GM12878 (cell line): ENCODE measurements at regions not wholly inside any gene's neighbourhood (a gene's known extent, or its start where the extent isn't known, plus 50 kb on each side); places are given as distances from the start of the nearest gene placed in this dataset.

Experiments used
- ATAC-seq: fragments of 200-7000 bp; cut with Tn5 transposase; 3 replicates; pipeline ENCODE4 v1.9.1; 2020; ENCODE audit warnings: mild to moderate bottlenecking, moderate library complexity
- BruUV-seq: library from RNA; stranded (reverse); fragments of 400-500 nt; replicated peaks from 2 replicates; lab custom pipeline; 2021; lab: Mats Ljungman, UMichigan
- CTCF ChIA-PET: fragments of 300-600 bp; sonication (Branson Sonifier 250); formaldehyde crosslinking; extraction: SDS; loops from one replicate; lab custom pipeline; 2021; ENCODE audit warnings: inconsistent platforms; lab: Yijun Ruan, JAX
- POLR2A ChIA-PET: fragments of 350-600 bp; formaldehyde crosslinking; extraction: SDS; loops from one replicate; lab custom pipeline; 2021; ENCODE audit warnings: inconsistent platforms; lab: Charles Lee
- RAD21 ChIA-PET: fragments of 300-600 bp; sonication (Branson Sonifier 250); formaldehyde crosslinking; loops from one replicate; lab custom pipeline; 2023; ENCODE audit warnings: antibody characterized with exemption; ENCODE audit not compliant: unreplicated experiment; lab: Charles Lee
- SMC1A ChIA-PET: fragments of 300-600 bp; sonication (Branson Sonifier 250); formaldehyde crosslinking; loops from one replicate; lab custom pipeline; 2023; ENCODE audit not compliant: unreplicated experiment, uncharacterized antibody; lab: Charles Lee
- DNase-seq: peaks from one replicate; pipeline ENCODE4 v3.0.0-alpha.2; 2011; ENCODE audit warnings: low read depth, low spot score
- FAIRE-seq: peaks from 3 replicates; lab custom pipeline; 2011; peaks lifted over from hg19 to GRCh38; lab: Jason Lieb, UNC
- H2AFZ ChIP-seq: 2 replicates; pipeline ENCODE4 v1.6.0; 2011; ENCODE audit warnings: low read depth, low read length, control low read depth; ENCODE audit not compliant: control insufficient read depth
- H3K27ac ChIP-seq: 2 replicates; pipeline ENCODE4 v1.5.1; 2011; ENCODE audit warnings: control low read depth; ENCODE audit not compliant: control insufficient read depth, insufficient read depth
- H3K27me3 ChIP-seq, 2 experiments: replicated peaks in 1 of 2; 2 replicates each; pipeline versions ENCODE4 v1.6.0 to v1.6.1; 2011; ENCODE audit warnings: low read length in 1 of 2; ENCODE audit not compliant: control insufficient read depth in 2 of 2, insufficient read depth in 2 of 2
- H3K36me3 ChIP-seq, 2 experiments: 2 replicates each; pipeline ENCODE4 v1.5.1; 2011; ENCODE audit warnings: low read length in 1 of 2; ENCODE audit not compliant: control insufficient read depth in 2 of 2, insufficient read depth in 2 of 2
- H3K4me1 ChIP-seq: 2 replicates; pipeline ENCODE4 v1.6.1; 2011; ENCODE audit warnings: mild to moderate bottlenecking, low read length, moderate library complexity, mixed read lengths; ENCODE audit not compliant: control insufficient read depth, insufficient read depth
- H3K4me2 ChIP-seq: 2 replicates; pipeline ENCODE4 v1.6.0; 2011; ENCODE audit warnings: control low read depth; ENCODE audit not compliant: control insufficient read depth, insufficient read depth
- H3K4me3 ChIP-seq: fragments of 200-600 bp; sonication (generic); 2 replicates; pipeline ENCODE4 v1.5.1; 2016
- H3K79me2 ChIP-seq: 2 replicates; pipeline ENCODE4 v1.6.0; 2011; ENCODE audit warnings: low read length; ENCODE audit not compliant: control insufficient read depth, insufficient read depth
- H3K9ac ChIP-seq: 2 replicates; pipeline ENCODE4 v1.8.0; 2011; ENCODE audit warnings: low read length, control low read depth, mixed read lengths; ENCODE audit not compliant: control insufficient read depth, insufficient read depth
- H3K9me3 ChIP-seq: replicated peaks from 3 replicates; pipeline ENCODE4 v1.5.1; 2011; ENCODE audit warnings: mild to moderate bottlenecking, low read length; ENCODE audit not compliant: control insufficient read depth, insufficient read depth
- H4K20me1 ChIP-seq: 2 replicates; pipeline ENCODE4 v1.6.0; 2011; ENCODE audit not compliant: control insufficient read depth, insufficient read depth
- BRCA1 ChIP-seq: IDR thresholded peaks from 2 replicates; pipeline ENCODE4 v1.6.1; 2011; ENCODE audit warnings: low read depth, low read length, improper control_type of control experiment
- EED ChIP-seq: sonication (generic); IDR thresholded peaks from 2 replicates; pipeline ENCODE4 v1.6.1; 2016; ENCODE audit warnings: antibody characterized with exemption, low read depth
- FOXK2 ChIP-seq: fragments of 450-650 bp; IDR thresholded peaks from 2 replicates; pipeline ENCODE4 v1.6.1; 2017; ENCODE audit warnings: mild to moderate bottlenecking, moderate library complexity
- HCFC1 ChIP-seq: fragments of 150-350 bp; IDR thresholded peaks from 2 replicates; pipeline ENCODE4 v1.6.1; 2014; ENCODE audit warnings: low read length
- IKZF2 ChIP-seq, 2 experiments: fragments of 450-650 bp; IDR thresholded peaks; 2 replicates each; pipeline ENCODE4 v1.6.1; 2017; ENCODE audit warnings: mild to moderate bottlenecking in 2 of 2, moderate library complexity in 2 of 2
- MXI1 ChIP-seq: fragments of 150-350 bp; IDR thresholded peaks from 2 replicates; pipeline ENCODE4 v1.6.1; 2011; ENCODE audit warnings: low read depth, mild to moderate bottlenecking, inconsistent platforms, low read length, improper control_type of control experiment
- POLR2AphosphoS5 ChIP-seq: IDR thresholded peaks from 2 replicates; pipeline ENCODE4 v1.6.1; 2011; ENCODE audit warnings: mild to moderate bottlenecking, low read length, inconsistent platforms
- SMAD1 ChIP-seq: fragments of 450-650 bp; IDR thresholded peaks from 2 replicates; pipeline ENCODE4 v1.6.1; 2018; ENCODE audit warnings: mild to moderate bottlenecking, low read depth; ENCODE audit not compliant: partially characterized antibody
- SPI1 ChIP-seq: IDR thresholded peaks from 2 replicates; pipeline ENCODE4 v1.6.1; 2011; ENCODE audit warnings: low read depth, mild to moderate bottlenecking, low read length, moderate library complexity, borderline replicate concordance; ENCODE audit not compliant: insufficient read depth
- TAF1 ChIP-seq: IDR thresholded peaks from 2 replicates; pipeline ENCODE4 v1.6.1; 2011; ENCODE audit warnings: mild to moderate bottlenecking, low read depth, low read length, borderline replicate concordance
- TBL1XR1 ChIP-seq: IDR thresholded peaks from 2 replicates; pipeline ENCODE4 v1.6.1; 2012; ENCODE audit warnings: low read depth, low read length, improper control_type of control experiment
- WGBS: methylation state at CpG from one replicate; pipeline ENCODE4 v1.1.6; 2016; ENCODE audit warnings: low lambda C conversion rate; ENCODE audit not compliant: insufficient replicate concordance, insufficient coverage; ENCODE audit errors: missing lambda C conversion rate; 5-methylcytosine and 5-hydroxymethylcytosine counted together
- in situ Hi-C: fragments of 300-500 bp; cut with MboI; formaldehyde crosslinking; loops from 9 replicates; pipeline ENCODE4 v1.14.3; 2018; ENCODE audit warnings: mixed read lengths
- intact Hi-C: fragments of 100-400 bp; cut with micrococcal nuclease; formaldehyde crosslinking; loops from one replicate; pipeline ENCODE4 v1.14.2; 2022; ENCODE audit not compliant: unreplicated experiment
- TF ChIP-seq, protein P1 (sequence below): fragments of 450-650 bp; IDR thresholded peaks from 2 replicates; pipeline ENCODE4 v1.6.1; 2017; ENCODE audit warnings: mild to moderate bottlenecking
- TF ChIP-seq, protein P2 (sequence below): fragments of 450-650 bp; IDR thresholded peaks from 2 replicates; pipeline ENCODE4 v1.6.1; 2016; ENCODE audit warnings: mild to moderate bottlenecking

DNA sequence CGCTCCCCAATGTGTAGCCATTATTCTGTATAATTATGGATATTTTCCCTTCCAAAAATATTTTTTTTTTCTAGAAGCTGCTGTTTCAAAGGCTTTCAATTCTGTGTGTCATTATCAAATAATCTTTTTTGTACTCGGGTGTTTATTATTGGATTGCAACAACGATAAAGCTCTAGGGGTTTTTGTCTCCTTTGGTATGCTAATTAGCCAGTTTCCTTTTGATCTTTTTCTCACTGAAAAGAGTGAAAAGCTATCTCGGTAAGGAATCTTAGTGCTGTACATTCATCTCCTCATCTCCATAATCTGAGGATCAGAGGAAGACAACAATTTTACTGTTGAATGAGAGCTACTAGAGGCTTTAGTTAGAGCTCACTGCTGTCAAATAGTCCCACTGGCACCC is 136.6 kb downstream of the OLFM4 start:
- H3K4me2 ChIP-seq, result no peak overlapping the region
- CTCF ChIA-PET, result interaction anchor here (0.9 to 1.5 kb wide), 2 partner anchors 12 to 13 kb away, joined by 3 to 6 read pairs; no protein-coding TSS in a partner anchor
- H3K4me3 ChIP-seq, result no peak overlapping the region
- no peak for TF ChIP-seq SPI1
- no peaks in the 10 kb centered on the region for H3K36me3 ChIP-seq
- ATAC-seq, result no peak
- H3K4me1 ChIP-seq, result no peaks in the 10 kb centered on the region
- POLR2A ChIA-PET, result no interaction called here
- SMC1A ChIA-PET, result interaction anchor here (0.6 to 1.0 kb wide), 2 partner anchors 239 to 537 kb away, joined by 3 read pairs; no protein-coding TSS in a partner anchor
- no TSS peak for BruUV-seq
- in situ Hi-C loops (no loop called here), intact Hi-C loops (no loop called here)
- H3K79me2 ChIP-seq, result no peaks in the 10 kb centered on the region
- H3K27me3 ChIP-seq, result no peaks in the 10 kb centered on the region
- H4K20me1 ChIP-seq, result no peaks in the 10 kb centered on the region
- H3K9ac ChIP-seq, result no peak overlapping the region
- H3K9me3 ChIP-seq, result no peaks in the 10 kb centered on the region
- no peak for DNase-seq
- WGBS, result 14% methylated on average over 4 of the region's 4 CpGs
- RAD21 ChIA-PET, result interaction anchor here (1.0 kb wide), 1 partner anchor 13 kb away, joined by 3 read pairs; no protein-coding TSS in a partner anchor
- no peak for FAIRE-seq
- no peak overlapping the region for H2AFZ ChIP-seq
- no peak overlapping the region for H3K27ac ChIP-seq

GRCh38 chr13:53167561-53167960 is 138.9 kb downstream of the OLFM4 start:
- no TSS peak for BruUV-seq
- in situ Hi-C loops, result no loop called here
- SMC1A ChIA-PET, result interaction anchor here (0.8 to 1.1 kb wide), 2 partner anchors 9 to 15 kb away, joined by 3 read pairs; no protein-coding TSS in a partner anchor

More at GRCh38 chr13:53167561-53167960, 138.9 kb downstream of the OLFM4 start:
- H3K79me2 ChIP-seq, result no peaks in the 10 kb centered on the region
- POLR2A ChIA-PET, result interaction anchor here (0.7 kb wide), 1 partner anchor 9 kb away, joined by 3 read pairs; no protein-coding TSS in a partner anchor
- ATAC-seq (no peak), FAIRE-seq (no peak), DNase-seq (no peak)
- RAD21 ChIA-PET, result no interaction called here
- no peak overlapping the region for H3K27ac ChIP-seq
- H3K4me1 ChIP-seq, result no peaks in the 10 kb centered on the region
- no peak overlapping the region for H2AFZ ChIP-seq
- H3K27me3 ChIP-seq, result no peaks in the 10 kb centered on the region
- H3K4me2 ChIP-seq, result no peak overlapping the region
- CTCF ChIA-PET, result interaction anchor here (1.7 kb wide), 1 partner anchor 15 kb away, joined by 5 read pairs; no protein-coding TSS in a partner anchor
- no peaks in the 10 kb centered on the region for H3K9me3 ChIP-seq
- H3K36me3 ChIP-seq, result no peaks in the 10 kb centered on the region
- H3K4me3 ChIP-seq, result no peak overlapping the region
- H3K9ac ChIP-seq, result no peak overlapping the region
- H4K20me1 ChIP-seq, result no peaks in the 10 kb centered on the region
- intact Hi-C loops, result no loop called here
- WGBS, result 0% methylated on average over 3 of the region's 3 CpGs
- TF ChIP-seq MXI1, result no peak
- TF ChIP-seq SMAD1, result no peak
- TF ChIP-seq, protein P1, sequence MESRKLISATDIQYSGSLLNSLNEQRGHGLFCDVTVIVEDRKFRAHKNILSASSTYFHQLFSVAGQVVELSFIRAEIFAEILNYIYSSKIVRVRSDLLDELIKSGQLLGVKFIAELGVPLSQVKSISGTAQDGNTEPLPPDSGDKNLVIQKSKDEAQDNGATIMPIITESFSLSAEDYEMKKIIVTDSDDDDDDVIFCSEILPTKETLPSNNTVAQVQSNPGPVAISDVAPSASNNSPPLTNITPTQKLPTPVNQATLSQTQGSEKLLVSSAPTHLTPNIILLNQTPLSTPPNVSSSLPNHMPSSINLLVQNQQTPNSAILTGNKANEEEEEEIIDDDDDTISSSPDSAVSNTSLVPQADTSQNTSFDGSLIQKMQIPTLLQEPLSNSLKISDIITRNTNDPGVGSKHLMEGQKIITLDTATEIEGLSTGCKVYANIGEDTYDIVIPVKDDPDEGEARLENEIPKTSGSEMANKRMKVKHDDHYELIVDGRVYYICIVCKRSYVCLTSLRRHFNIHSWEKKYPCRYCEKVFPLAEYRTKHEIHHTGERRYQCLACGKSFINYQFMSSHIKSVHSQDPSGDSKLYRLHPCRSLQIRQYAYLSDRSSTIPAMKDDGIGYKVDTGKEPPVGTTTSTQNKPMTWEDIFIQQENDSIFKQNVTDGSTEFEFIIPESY, result no peak
- TF ChIP-seq, protein P2, sequence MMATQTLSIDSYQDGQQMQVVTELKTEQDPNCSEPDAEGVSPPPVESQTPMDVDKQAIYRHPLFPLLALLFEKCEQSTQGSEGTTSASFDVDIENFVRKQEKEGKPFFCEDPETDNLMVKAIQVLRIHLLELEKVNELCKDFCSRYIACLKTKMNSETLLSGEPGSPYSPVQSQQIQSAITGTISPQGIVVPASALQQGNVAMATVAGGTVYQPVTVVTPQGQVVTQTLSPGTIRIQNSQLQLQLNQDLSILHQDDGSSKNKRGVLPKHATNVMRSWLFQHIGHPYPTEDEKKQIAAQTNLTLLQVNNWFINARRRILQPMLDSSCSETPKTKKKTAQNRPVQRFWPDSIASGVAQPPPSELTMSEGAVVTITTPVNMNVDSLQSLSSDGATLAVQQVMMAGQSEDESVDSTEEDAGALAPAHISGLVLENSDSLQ, result no peak
- no peak for TF ChIP-seq HCFC1
- TF ChIP-seq TAF1, result no peak
- no peak for TF ChIP-seq POLR2AphosphoS5
- TF ChIP-seq TBL1XR1, result no peak
- no peak for TF ChIP-seq EED
- no peak for TF ChIP-seq BRCA1
- TF ChIP-seq FOXK2, result no peak
- TF ChIP-seq IKZF2 (IDR thresholded peaks at IDR 0.05), result no peak
